HL-60 (cell line): ENCODE measurements at regions not wholly inside any gene's neighbourhood (a gene's known extent, or its start where the extent isn't known, plus 50 kb on each side); places are given as distances from the start of the nearest gene placed in this dataset.

Source experiments
- TF ChIP-seq, protein P1 (sequence below): IDR thresholded peaks from 2 replicates; pipeline ENCODE4 v1.6.1; 2012; ENCODE audit warnings: low read depth; ENCODE audit not compliant: insufficient replicate concordance
- TF ChIP-seq, protein P2 (sequence below): IDR thresholded peaks from one replicate; pipeline ENCODE4 v1.5.1; 2011; ENCODE audit warnings: low read length, control low read depth, inconsistent platforms; ENCODE audit not compliant: insufficient read depth

DNA sequence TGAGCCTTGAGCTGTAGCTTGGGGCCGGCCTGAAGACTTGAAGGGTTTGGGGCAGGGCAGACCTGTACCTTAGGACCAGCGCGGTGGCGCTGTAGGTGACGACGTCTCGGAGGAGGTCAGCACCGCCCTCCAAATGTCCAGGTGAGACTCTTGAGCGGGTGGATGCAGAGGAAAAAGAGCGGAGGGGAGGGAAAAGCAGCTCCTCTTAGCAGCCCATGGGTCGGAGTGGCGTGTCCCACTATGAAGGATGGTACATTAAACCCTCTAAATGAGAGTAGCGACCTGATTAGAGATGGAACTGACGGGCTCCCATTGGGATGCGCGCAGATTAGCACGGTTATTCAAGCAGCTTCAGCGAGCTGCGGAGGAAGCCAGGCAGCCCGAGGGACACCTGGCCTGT is 77.0 kb upstream of the MAP1LC3B2 start:
- TF ChIP-seq, protein P1, sequence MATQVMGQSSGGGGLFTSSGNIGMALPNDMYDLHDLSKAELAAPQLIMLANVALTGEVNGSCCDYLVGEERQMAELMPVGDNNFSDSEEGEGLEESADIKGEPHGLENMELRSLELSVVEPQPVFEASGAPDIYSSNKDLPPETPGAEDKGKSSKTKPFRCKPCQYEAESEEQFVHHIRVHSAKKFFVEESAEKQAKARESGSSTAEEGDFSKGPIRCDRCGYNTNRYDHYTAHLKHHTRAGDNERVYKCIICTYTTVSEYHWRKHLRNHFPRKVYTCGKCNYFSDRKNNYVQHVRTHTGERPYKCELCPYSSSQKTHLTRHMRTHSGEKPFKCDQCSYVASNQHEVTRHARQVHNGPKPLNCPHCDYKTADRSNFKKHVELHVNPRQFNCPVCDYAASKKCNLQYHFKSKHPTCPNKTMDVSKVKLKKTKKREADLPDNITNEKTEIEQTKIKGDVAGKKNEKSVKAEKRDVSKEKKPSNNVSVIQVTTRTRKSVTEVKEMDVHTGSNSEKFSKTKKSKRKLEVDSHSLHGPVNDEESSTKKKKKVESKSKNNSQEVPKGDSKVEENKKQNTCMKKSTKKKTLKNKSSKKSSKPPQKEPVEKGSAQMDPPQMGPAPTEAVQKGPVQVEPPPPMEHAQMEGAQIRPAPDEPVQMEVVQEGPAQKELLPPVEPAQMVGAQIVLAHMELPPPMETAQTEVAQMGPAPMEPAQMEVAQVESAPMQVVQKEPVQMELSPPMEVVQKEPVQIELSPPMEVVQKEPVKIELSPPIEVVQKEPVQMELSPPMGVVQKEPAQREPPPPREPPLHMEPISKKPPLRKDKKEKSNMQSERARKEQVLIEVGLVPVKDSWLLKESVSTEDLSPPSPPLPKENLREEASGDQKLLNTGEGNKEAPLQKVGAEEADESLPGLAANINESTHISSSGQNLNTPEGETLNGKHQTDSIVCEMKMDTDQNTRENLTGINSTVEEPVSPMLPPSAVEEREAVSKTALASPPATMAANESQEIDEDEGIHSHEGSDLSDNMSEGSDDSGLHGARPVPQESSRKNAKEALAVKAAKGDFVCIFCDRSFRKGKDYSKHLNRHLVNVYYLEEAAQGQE: no peak
- TF ChIP-seq, protein P2, sequence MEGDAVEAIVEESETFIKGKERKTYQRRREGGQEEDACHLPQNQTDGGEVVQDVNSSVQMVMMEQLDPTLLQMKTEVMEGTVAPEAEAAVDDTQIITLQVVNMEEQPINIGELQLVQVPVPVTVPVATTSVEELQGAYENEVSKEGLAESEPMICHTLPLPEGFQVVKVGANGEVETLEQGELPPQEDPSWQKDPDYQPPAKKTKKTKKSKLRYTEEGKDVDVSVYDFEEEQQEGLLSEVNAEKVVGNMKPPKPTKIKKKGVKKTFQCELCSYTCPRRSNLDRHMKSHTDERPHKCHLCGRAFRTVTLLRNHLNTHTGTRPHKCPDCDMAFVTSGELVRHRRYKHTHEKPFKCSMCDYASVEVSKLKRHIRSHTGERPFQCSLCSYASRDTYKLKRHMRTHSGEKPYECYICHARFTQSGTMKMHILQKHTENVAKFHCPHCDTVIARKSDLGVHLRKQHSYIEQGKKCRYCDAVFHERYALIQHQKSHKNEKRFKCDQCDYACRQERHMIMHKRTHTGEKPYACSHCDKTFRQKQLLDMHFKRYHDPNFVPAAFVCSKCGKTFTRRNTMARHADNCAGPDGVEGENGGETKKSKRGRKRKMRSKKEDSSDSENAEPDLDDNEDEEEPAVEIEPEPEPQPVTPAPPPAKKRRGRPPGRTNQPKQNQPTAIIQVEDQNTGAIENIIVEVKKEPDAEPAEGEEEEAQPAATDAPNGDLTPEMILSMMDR: no peak
